ENCODE measurements at regions not wholly inside any gene's neighbourhood (a gene's known extent, or its start where the extent isn't known, plus 50 kb on each side); places are given as distances from the start of the nearest gene placed in this dataset.

- no peak for TF ChIP-seq RELB (IDR thresholded peaks at IDR 0.05; ENCODE audit: low read depth)
- no peak for TF ChIP-seq ZNF384 (IDR thresholded peaks at IDR 0.05; ENCODE audit: borderline replicate concordance, low read depth, low read length)
- TF ChIP-seq FOS (IDR thresholded peaks at IDR 0.05; ENCODE audit: borderline replicate concordance, extremely low read depth, insufficient read length) = no peak
- TF ChIP-seq MTA3 (IDR thresholded peaks at IDR 0.05; ENCODE audit: borderline replicate concordance, low read length) = no peak
- TF ChIP-seq CEBPB (IDR thresholded peaks at IDR 0.05; ENCODE audit: borderline replicate concordance in 1 of 2, low read depth in 2 of 2, low read length in 2 of 2) = no peak
- no peak for TF ChIP-seq ZNF274 (IDR thresholded peaks at IDR 0.05; ENCODE audit: insufficient read depth, insufficient read length)
- no peak for TF ChIP-seq PBX3 (IDR thresholded peaks at IDR 0.05; ENCODE audit: insufficient replicate concordance, low read depth, low read length)
- TF ChIP-seq ZBTB33 (IDR thresholded peaks at IDR 0.05) = no peak
- no peak for TF ChIP-seq PML (IDR thresholded peaks at IDR 0.05; ENCODE audit: low read length)
- TF ChIP-seq EP300 (IDR thresholded peaks at IDR 0.05; ENCODE audit: borderline replicate concordance in 1 of 2, control insufficient read depth in 1 of 2, low read depth in 2 of 2, low read length in 2 of 2) = no peak
These were observed 249.1 kb downstream of the DIRAS2 start (continued) for GRCh38 chr9:90393365-90394152.
